GM19395 (cell line): ENCODE measurements at regions not wholly inside any gene's neighbourhood (a gene's known extent, or its start where the extent isn't known, plus 50 kb on each side); places are given as distances from the start of the nearest gene placed in this dataset.

Source experiments
- ATAC-seq: cut with Tn5 transposase; IDR thresholded peaks from one replicate; pipeline ENCODE4 v1.9.1; 2021; ENCODE audit warnings: mild to moderate bottlenecking, moderate library complexity; ENCODE audit not compliant: unreplicated experiment

DNA sequence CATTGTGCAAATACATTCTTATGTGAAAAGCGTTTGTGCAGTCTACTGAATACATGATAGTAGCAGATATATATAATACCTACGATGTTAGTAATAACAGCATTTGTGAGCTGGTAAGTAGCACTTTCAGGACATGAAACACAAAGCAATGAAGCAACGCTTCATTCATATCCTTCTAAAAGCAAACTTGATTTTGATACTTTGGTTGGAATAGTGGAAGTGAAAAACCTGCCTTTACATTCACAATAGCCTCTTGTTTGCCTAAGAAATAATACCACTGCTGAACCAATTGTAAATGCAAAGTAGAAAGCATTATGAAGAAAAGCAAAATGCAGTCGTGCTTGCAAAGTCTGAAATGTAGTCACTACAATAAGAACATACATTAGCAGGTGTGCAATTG, 926.3 kb downstream of the FSTL5 start:
- no peak for ATAC-seq

DNA sequence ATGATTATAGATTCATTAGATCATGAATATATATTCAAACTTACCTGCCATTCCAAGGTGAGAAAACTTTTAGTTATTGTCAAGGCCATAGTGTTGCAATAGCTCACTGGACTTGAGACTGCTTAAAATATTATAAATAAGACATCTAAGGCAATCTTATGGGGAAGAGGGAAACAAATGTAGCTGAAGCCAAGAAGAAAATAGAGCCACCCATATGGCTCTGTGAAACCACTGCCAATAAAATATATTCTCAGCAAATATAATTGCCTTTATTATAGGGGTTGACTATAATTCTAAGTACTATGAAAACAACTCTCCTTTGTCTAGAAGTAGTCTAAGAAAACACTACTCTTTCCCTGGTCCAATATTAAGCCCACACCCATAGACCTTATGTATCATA, 938.5 kb downstream of the FSTL5 start:
- ATAC-seq = no peak

DNA sequence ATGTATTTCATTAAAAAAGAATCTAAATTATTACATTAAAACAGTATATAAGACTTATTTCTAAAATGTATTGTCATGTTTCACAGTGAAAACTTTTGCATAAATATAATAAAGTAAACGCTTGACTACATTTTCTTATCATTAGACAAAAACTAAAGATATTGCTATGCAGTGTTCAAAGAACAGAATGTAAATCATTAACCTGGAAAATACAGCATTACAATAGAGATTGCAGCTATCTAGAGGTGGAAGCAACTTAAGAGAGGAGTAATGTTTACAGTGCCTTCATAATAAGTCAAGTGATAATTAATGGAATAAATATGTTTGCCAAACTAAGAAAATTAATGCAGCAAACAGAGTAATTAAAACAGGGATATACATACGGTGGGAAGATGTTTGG, 940.9 kb downstream of the FSTL5 start:
- ATAC-seq = no peak

DNA sequence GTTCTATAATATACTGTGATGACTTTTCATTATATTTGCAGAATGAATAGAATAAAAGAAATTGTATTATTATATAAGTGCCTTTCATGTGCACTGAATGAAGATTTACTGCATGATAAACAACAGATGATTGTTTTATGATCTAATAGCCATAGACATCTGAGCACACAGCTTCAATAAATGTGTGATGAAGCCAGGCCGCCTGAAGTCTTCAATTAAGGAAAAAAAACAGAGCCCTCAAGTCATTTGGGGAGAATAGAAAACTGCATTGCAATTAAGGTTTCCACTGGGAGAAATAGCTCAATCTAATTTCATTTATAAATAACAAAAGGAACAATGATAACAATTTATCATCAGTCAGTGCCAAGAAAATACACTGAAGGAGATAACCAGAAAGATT, 955.2 kb downstream of the FSTL5 start:
- ATAC-seq = no peak

GRCh38 chr4:161206528-161207080, 957.2 kb downstream of the FSTL5 start:
- ATAC-seq = no peak

DNA sequence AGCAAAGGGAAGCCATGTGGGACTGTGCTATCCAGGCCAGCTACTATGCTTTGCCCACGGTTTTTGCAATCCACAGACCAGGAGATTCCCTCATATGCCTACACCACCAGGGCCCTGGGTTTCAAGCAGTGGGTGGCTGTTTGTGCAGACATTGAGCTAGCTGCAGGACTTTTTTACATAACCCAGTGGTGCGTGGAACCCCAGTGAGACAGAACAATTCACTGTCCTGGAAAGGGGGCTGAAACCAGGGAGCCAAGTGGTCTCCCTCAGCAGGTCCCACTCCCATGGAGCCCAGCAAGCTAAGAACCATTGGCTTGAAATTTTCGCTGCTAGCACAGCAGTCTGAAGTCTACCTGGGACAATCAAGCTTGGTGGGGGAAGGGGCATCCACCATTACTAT, 959.9 kb downstream of the FSTL5 start:
- no peak for ATAC-seq

- no peak for ATAC-seq
These were observed 965.9 kb downstream of the FSTL5 start for GRCh38 chr4:161197912-161198311.

DNA sequence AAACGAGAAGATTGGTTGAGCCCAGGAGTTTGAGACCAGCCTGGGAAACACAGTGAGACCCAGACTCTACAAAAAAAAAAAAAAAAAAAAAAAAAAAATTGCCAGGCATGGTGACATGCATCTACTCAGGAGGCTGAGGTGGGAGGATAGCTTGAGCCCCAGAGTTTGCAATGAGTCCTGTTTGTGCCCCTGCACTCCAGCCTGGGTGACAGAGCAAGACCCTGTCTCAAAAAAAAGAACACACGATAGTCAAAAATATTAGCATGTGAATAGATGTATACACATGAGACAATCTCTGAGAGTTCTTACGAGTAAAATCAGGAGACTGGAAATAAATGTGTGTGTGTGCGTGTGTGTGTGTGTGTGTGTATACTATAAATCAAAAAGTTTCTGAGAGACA, 966.3 kb downstream of the FSTL5 start:
- no peak for ATAC-seq

GRCh38 chr4:161189286-161190134, 974.3 kb downstream of the FSTL5 start:
- ATAC-seq = no peak

DNA sequence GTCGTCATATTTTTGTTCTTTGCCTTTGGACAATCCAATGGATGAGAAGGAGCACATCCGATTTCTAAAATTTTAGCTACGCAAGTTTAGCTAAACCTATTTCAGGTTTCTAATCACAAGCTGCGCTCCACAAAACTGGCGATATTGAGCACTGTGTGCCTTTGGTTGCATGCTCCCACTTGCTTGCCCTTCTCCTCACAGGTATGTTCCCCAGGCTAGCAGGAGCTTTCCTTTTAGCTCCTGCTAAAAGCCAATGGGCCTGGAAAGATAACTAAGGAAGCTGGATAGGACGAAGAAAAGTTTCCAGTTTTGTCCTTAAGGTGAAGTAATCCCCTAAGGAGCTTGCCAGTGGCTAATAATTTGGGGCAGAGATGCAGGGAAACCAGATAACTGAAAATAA, 975.2 kb downstream of the FSTL5 start:
- ATAC-seq = no peak

DNA sequence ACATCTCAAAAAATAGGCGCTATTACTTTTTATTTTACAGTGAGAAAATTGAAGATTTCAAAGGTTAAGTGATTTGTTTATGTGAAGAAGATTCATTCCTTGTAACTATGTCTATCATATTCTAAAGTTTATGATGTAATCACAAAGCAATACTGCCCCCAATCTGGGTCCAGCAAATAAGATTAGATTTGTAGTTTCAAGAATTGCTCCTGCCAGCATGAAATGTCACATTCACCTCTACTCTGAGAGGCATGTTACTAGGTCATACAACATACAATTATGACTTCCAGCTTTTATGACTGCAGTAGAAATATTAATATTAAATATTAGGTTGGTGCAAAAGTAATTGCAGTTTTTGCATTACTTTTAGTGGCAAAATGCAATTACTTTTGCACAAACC, 976.2 kb downstream of the FSTL5 start:
- no peak for ATAC-seq

DNA sequence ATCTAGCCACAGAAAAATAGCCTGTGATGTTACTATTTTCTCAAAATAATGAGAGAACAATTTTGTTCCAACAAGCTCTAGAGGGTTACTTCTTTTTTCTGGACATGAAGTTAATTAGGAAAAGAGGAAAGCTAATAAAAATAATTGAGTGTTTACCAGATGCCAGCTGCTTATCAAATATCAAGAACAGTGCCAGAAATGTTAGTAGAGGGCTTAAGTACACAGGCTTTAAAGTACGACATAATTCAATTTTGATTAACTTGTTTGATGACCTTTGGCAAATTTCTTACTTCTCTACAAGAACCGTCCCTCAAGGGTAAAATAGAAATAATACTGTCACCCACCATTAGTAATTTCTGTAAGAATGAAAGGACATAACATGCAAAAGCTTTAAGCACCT, 977.0 kb downstream of the FSTL5 start:
- ATAC-seq = no peak

DNA sequence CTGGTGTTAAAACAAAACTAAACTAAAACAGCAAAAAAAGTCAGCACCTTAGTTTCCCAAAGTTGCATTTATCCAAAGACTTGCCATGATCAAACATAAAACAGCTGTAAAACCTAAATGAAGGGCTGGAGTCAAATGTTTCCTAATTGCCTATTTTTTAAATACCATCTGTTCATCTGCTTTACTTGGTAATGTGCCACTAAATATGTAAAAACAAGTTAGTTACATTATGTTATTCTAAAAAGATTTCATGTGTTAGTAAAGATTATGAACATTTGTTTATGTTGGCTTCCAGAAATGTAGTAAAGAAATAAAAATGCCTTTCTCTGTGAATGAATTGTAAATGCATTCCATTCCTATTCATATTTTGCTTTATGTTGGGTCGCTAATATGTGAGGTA, 977.8 kb downstream of the FSTL5 start:
- no peak for ATAC-seq

- ATAC-seq = no peak
These were observed 980.1 kb downstream of the FSTL5 start for GRCh38 chr4:161183729-161184128.

- ATAC-seq = no peak
These were observed 980.9 kb downstream of the FSTL5 start for GRCh38 chr4:161182913-161183312.

- ATAC-seq = no peak
These were observed 985.5 kb downstream of the FSTL5 start for GRCh38 chr4:161178310-161178709.

DNA sequence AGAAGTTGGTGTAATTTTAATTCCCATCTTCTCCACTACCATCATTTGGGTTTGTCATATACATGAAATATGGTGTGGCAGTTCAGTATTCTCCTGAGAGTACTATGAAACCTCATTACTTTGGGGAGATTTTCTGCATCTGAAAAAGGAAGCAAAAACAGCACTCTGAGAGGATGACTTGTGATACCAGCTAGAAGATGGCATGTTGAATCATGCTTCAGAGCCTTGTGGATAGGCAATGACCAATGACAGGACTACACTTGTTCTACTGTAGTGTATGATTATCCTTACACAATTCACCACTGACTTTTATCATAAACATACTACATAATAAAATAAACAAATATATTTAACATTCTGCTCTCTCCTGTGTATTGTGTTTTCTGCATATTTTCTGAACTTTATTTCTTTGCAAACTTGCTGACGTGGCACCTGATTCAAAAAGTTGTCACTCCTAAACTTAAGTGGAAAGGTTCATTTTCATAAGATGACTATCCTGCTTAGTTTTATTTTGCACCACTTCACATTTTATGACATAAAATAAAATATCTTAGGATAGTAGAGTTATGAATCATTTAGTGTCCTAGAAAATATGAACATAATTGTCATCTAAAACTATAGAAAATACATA, 991.3 kb downstream of the FSTL5 start:
- ATAC-seq = no peak

DNA sequence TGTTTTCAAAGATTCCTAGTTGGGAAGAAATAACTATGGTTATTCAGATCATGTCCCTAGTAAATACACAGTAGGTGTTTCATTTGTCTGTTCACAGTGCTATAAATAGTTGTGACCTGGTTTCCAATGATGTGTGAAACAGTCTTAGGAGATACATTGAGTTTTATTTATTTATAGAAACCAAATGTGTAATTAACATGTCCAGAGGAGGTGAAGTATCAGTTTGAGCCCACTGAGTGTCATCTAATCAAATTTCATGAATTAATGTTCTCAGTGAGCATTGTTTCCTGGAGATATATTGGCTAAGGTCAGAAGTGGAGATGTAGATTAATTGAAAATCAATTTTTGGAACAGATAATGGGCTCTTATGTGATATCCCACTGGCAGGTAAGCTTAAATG, 996.3 kb downstream of the FSTL5 start:
- ATAC-seq = no peak

DNA sequence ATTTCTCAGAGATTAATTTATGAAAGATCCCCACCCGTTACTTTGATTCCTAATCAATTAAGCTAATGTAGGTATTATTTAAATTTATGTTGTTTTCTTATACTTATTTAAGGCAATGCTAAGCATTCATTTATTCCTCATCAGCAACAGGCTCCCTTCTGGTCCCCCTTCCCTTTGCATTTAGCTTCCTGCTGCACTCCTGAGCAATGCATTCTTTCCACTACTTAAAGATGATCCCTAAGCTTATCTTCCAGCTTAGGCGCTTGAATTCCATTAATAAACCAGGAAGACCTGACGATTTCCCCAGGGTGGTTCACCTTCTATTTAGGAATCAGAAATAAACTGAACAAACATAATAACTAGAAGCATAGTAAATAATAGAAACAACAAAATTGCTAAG, 1003.1 kb downstream of the FSTL5 start:
- no peak for ATAC-seq

- no peak for ATAC-seq
These were observed 1015.7 kb downstream of the FSTL5 start for GRCh38 chr4:161148051-161148450.

GRCh38 chr4:161143375-161143774, 1020.4 kb downstream of the FSTL5 start:
- ATAC-seq = no peak

GRCh38 chr4:161134795-161135194, 1029.0 kb downstream of the FSTL5 start:
- no peak for ATAC-seq
